IMR-90 (cell line): ENCODE measurements at regions not wholly inside any gene's neighbourhood (a gene's known extent, or its start where the extent isn't known, plus 50 kb on each side); places are given as distances from the start of the nearest gene placed in this dataset.

Experiments used
- ATAC-seq: fragments of 200-7000 bp; cut with Tn5 transposase; 2 replicates; pipeline ENCODE4 v1.9.1; 2020; ENCODE audit warnings: low read depth, mild to moderate bottlenecking, moderate library complexity
- BruUV-seq: library from RNA; stranded (reverse); fragments of 400-500 nt; replicated peaks from 2 replicates; lab custom pipeline; 2021; lab: Mats Ljungman, UMichigan
- CTCF ChIA-PET: fragments of 300-600 bp; formaldehyde crosslinking; extraction: SDS; loops from one replicate; lab custom pipeline; 2021; ENCODE audit warnings: antibody characterized with exemption; lab: Yijun Ruan, JAX
- POLR2A ChIA-PET: fragments of 300-600 bp; sonication (Branson Sonifier 250); formaldehyde crosslinking; loops from one replicate; lab custom pipeline; 2022; ENCODE audit warnings: antibody characterized with exemption; ENCODE audit not compliant: unreplicated experiment; lab: Charles Lee
- DNase-seq: peaks from one replicate; pipeline ENCODE4 v3.0.0; 2013
- H2AFZ ChIP-seq: replicated peaks from 2 replicates; pipeline ENCODE3; 2013; ENCODE audit warnings: low read length, mild to moderate bottlenecking; ENCODE audit not compliant: poor library complexity
- H2AK5ac ChIP-seq: 2 replicates; pipeline ENCODE4 v1.6.1; 2013; ENCODE audit warnings: low read depth, low read length, inconsistent platforms
- H2AK9ac ChIP-seq: replicated peaks from 2 replicates; pipeline ENCODE3; 2013; ENCODE audit warnings: mild to moderate bottlenecking, low read depth, low read length, moderate library complexity; ENCODE audit not compliant: poor library complexity
- H2BK120ac ChIP-seq: 2 replicates; pipeline ENCODE4 v1.6.1; 2013; ENCODE audit warnings: low read depth, low read length, inconsistent platforms
- H2BK15ac ChIP-seq: 3 replicates; pipeline ENCODE4 v1.6.1; 2013; ENCODE audit warnings: low read depth, low read length, inconsistent platforms
- H2BK20ac ChIP-seq: 2 replicates; pipeline ENCODE4 v1.6.1; 2013; ENCODE audit warnings: low read depth, mild to moderate bottlenecking, inconsistent platforms, low read length, moderate library complexity
- H2BK5ac ChIP-seq: 2 replicates; pipeline ENCODE4 v1.6.1; 2013; ENCODE audit warnings: mild to moderate bottlenecking, low read depth, low read length, inconsistent platforms; ENCODE audit not compliant: poor library complexity, severe bottlenecking
- H3K14ac ChIP-seq: replicated peaks from 2 replicates; pipeline ENCODE4 v1.6.1; 2013; ENCODE audit warnings: low read depth, low read length, inconsistent platforms
- H3K18ac ChIP-seq: 2 replicates; pipeline ENCODE4 v1.6.1; 2013; ENCODE audit warnings: low read depth, low read length, control low read depth
- H3K23ac ChIP-seq: 2 replicates; pipeline ENCODE4 v1.6.1; 2013; ENCODE audit warnings: low read depth, low read length, inconsistent platforms
- H3K27ac ChIP-seq: 2 replicates; pipeline ENCODE4 v1.5.1; 2013; ENCODE audit warnings: mild to moderate bottlenecking, control low read depth, low read length; ENCODE audit not compliant: insufficient read depth
- H3K27me3 ChIP-seq: 2 replicates; pipeline ENCODE4 v1.6.1; 2013; ENCODE audit warnings: low read length; ENCODE audit not compliant: control insufficient read depth, insufficient read depth
- H3K36me3 ChIP-seq: 2 replicates; pipeline ENCODE4 v1.6.1; 2013; ENCODE audit warnings: low read length, mixed read lengths; ENCODE audit not compliant: control insufficient read depth, insufficient read depth
- H3K4ac ChIP-seq: 2 replicates; pipeline ENCODE4 v1.6.1; 2013; ENCODE audit warnings: low read depth, low read length, inconsistent platforms
- H3K4me1 ChIP-seq: 2 replicates; pipeline ENCODE4 v1.6.1; 2013; ENCODE audit warnings: low read length, mixed read lengths; ENCODE audit not compliant: control insufficient read depth, insufficient read depth
- H3K4me2 ChIP-seq: 2 replicates; pipeline ENCODE4 v1.6.1; 2013; ENCODE audit warnings: low read depth, mild to moderate bottlenecking, control low read depth, low read length, moderate library complexity
- H3K4me3 ChIP-seq: 2 replicates; pipeline ENCODE4 v1.5.1; 2013; ENCODE audit warnings: low read depth, mild to moderate bottlenecking, control low read depth, low read length, moderate library complexity; ENCODE audit not compliant: insufficient read depth
- H3K56ac ChIP-seq: 2 replicates; pipeline ENCODE4 v1.6.1; 2013; ENCODE audit warnings: low read length, inconsistent platforms; ENCODE audit not compliant: insufficient read depth; ENCODE audit errors: extremely low read depth
- H3K79me1 ChIP-seq, 2 experiments: 2 replicates each; pipeline ENCODE4 v1.6.1; 2013; ENCODE audit warnings: low read length in 2 of 2, inconsistent platforms in 1 of 2, low read depth in 1 of 2
- H3K9ac ChIP-seq: 2 replicates; pipeline ENCODE4 v1.6.1; 2013; ENCODE audit warnings: low read depth, low read length, control low read depth
- H3K9me1 ChIP-seq: 2 replicates; pipeline ENCODE4 v1.6.1; 2013; ENCODE audit warnings: low read length, inconsistent platforms; ENCODE audit not compliant: insufficient read depth
- H3K9me3 ChIP-seq: 2 replicates; pipeline ENCODE4 v1.6.1; 2013; ENCODE audit warnings: low read length; ENCODE audit not compliant: control insufficient read depth, insufficient read depth
- H4K20me1 ChIP-seq: 2 replicates; pipeline ENCODE4 v1.6.1; 2013; ENCODE audit warnings: low read length, inconsistent platforms; ENCODE audit not compliant: insufficient read depth
- H4K5ac ChIP-seq: 2 replicates; pipeline ENCODE4 v1.6.1; 2013; ENCODE audit warnings: mild to moderate bottlenecking, low read depth, low read length, control low read depth
- H4K8ac ChIP-seq, 2 experiments: 2 replicates each; pipeline ENCODE4 v1.6.1; 2013; ENCODE audit warnings: low read depth in 2 of 2, low read length in 2 of 2, control low read depth in 1 of 2, inconsistent platforms in 1 of 2
- H4K91ac ChIP-seq: 2 replicates; pipeline ENCODE4 v1.6.1; 2013; ENCODE audit warnings: low read depth, low read length, inconsistent platforms; ENCODE audit not compliant: insufficient read depth
- NFE2L2 ChIP-seq: fragments of 150-350 bp; IDR thresholded peaks from 2 replicates; pipeline ENCODE4 v1.6.1; 2016; ENCODE audit warnings: low read depth, mild to moderate bottlenecking, low read length
- POLR2A ChIP-seq: IDR thresholded peaks from 2 replicates; pipeline ENCODE4 v1.6.1; 2012; ENCODE audit warnings: mild to moderate bottlenecking, low read depth, low read length
- WGBS, 2 experiments: methylation state at CpG; one replicate each; pipeline versions ENCODE4 v1.1.5 to v1.1.7; 2013; ENCODE audit warnings: missing lambda C conversion rate in 2 of 2; ENCODE audit not compliant: insufficient read length in 1 of 2; ENCODE audit errors: extremely low coverage in 2 of 2; 5-methylcytosine and 5-hydroxymethylcytosine counted together
- dilution Hi-C: fragments of 300-500 bp; cut with HindIII; formaldehyde crosslinking; loops from one replicate; pipeline ENCODE4 v1.14.3; 2018; ENCODE audit warnings: low sequenced_read_pairs; ENCODE audit not compliant: unreplicated experiment
- in situ Hi-C: fragments of 300-500 bp; cut with MboI; formaldehyde crosslinking; loops from 3 replicates; pipeline ENCODE4 v1.14.3; 2019; ENCODE audit warnings: low sequenced_read_pairs, inconsistent platforms, mixed read lengths
- intact Hi-C: fragments of 100-400 bp; cut with micrococcal nuclease; formaldehyde crosslinking; loops from 2 replicates; pipeline ENCODE4 v1.10.0; 2022

DNA sequence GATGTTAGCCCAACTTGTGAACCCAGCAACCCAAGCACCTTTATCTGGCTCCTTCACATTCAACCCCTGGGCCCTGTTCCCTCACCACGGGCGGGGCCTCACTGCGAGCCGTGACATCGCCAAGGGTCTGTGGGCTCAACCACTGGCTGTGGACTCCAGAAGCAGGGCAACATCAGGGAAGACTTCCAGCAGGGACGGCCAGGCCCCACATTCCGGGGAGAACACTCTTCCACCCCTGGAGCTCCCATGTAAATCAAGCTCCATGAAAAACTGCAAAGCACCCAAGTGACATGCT lies 175.3 kb downstream of the ERCC6L2 start:
- no peak overlapping the region for H2AK9ac ChIP-seq
- H3K9me3 ChIP-seq = peaks cover 2% of the 10 kb centered on the region; the same call in 1 of the 2 replicates
- H3K4me3 ChIP-seq = no peak overlapping the region
- no peak overlapping the region for H2BK120ac ChIP-seq
- no peak for DNase-seq
- H3K56ac ChIP-seq = no peak overlapping the region
- no CpG with 5 or more reads among the region's 7 CpGs for WGBS, 2 experiments
- H3K27me3 ChIP-seq = peaks cover 42% of the 10 kb centered on the region
- H3K27ac ChIP-seq = no peak overlapping the region
- H3K18ac ChIP-seq = no peak overlapping the region
- CTCF ChIA-PET = no interaction called here
- no peak overlapping the region for H3K23ac ChIP-seq
- H4K91ac ChIP-seq = no peak overlapping the region
- no peak overlapping the region for H4K8ac ChIP-seq
- H3K14ac ChIP-seq = no peak overlapping the region
- no TSS peak for BruUV-seq
- H2BK5ac ChIP-seq = no peak overlapping the region
- no peaks in the 10 kb centered on the region for H3K4me1 ChIP-seq
- H3K9me1 ChIP-seq = no peaks in the 10 kb centered on the region
- no peak overlapping the region for H3K4me2 ChIP-seq
- TF ChIP-seq NFE2L2 (no peak), POLR2A (no peak)
- H2BK15ac ChIP-seq = no peak overlapping the region
- H4K20me1 ChIP-seq = no peaks in the 10 kb centered on the region
- no peak overlapping the region for H2AK5ac ChIP-seq
- H3K79me1 ChIP-seq = no peaks in the 10 kb centered on the region
- POLR2A ChIA-PET = no interaction called here
- no peak overlapping the region for H2AFZ ChIP-seq
- H4K5ac ChIP-seq = no peak overlapping the region
- no peak for ATAC-seq
- H3K36me3 ChIP-seq = no peaks in the 10 kb centered on the region
- dilution Hi-C loops = no loop called here
- H3K4ac ChIP-seq = no peak overlapping the region
- no peak overlapping the region for H3K9ac ChIP-seq
- H2BK20ac ChIP-seq = no peak overlapping the region
- intact Hi-C loops = no loop called here
- in situ Hi-C loops = no loop called here
